GM19395 (cell line): ENCODE measurements at regions not wholly inside any gene's neighbourhood (a gene's known extent, or its start where the extent isn't known, plus 50 kb on each side); places are given as distances from the start of the nearest gene placed in this dataset.
"Not testable (repeated sequence)": the region's sequence is repeated elsewhere in the genome, so short reads cannot be mapped to it uniquely, and the experiment has no call there.

ENCODE experiments used
- ATAC-seq: cut with Tn5 transposase; IDR thresholded peaks from one replicate; pipeline ENCODE4 v1.9.1; 2021; ENCODE audit warnings: mild to moderate bottlenecking, moderate library complexity; ENCODE audit not compliant: unreplicated experiment

- ATAC-seq: no peak
Observed at GRCh38 chr9:26261503-26262330, 583.5 kb upstream of the TUSC1 start.

DNA sequence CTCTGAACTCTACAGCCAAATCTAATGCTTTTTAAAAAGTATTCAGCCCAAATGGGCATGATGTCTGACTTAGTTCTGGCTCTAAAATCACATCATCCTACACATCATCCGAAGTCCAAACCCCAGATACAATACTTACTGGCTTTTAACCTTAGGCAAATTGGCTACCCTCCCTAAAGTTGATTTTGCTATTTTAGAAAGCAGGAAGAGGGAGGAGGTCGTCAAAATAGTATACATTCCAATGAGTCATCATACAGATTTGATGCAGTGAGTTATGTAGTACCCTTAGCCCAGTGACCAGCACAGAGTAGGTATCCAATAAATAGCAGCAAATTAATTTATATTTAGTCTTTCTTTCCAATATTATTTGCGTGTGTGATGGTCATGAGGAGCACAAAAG, 582.0 kb upstream of the TUSC1 start:
- ATAC-seq: no peak

DNA sequence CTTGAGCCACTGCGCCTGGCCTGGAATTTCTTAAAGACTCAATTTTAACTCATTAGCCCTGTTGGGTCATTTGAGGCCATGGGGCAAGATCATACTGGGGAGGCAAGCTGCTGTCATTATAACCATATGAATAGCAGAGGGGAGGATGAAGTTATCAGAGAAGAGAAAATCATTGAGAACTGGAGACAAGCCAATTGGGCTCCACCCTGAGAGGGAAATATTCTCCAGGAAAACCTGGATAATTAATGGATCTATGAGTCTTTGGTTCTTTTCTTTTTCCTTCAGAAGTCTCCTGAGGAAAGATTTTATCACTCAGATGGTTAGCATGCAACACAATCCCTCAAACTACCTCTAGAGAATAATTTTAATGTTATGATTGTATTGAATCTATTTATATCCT, 569.6 kb upstream of the TUSC1 start:
- no peak for ATAC-seq

DNA sequence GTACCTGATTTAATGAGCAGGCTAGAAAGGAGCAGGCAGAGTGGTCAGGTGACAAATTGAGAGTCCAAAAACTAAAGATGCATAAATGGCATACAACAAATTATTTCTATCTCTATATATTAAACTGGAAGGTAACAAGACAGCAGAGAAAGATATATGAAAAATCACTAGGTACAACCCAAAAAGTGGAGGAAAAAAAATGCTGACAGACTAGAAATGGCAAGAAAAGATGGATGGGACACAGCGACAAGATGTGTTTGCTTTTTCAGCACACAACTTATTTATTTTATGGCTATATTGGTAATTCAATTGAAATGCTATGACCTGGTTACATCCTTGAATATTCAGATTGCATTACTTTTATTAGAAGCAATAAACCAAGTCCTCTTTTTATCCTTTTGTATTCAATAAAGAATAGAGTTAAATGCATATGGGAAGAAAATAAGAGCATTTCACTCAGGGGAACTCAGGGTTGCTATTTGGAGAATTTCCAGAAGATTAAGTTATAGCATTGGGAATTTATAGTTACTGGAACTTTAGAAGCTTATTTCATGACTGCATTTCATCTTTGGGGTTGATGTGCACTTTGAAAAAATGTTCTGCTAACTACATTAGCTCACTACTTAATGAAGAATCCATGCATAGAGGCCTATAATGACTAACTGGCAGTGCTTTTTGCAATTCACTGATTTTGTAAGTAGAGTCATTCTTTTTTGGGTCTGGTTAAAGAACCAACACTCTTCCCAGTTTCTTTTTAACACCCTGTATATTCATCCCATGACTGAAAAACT, 566.6 kb upstream of the TUSC1 start:
- ATAC-seq: no peak

DNA sequence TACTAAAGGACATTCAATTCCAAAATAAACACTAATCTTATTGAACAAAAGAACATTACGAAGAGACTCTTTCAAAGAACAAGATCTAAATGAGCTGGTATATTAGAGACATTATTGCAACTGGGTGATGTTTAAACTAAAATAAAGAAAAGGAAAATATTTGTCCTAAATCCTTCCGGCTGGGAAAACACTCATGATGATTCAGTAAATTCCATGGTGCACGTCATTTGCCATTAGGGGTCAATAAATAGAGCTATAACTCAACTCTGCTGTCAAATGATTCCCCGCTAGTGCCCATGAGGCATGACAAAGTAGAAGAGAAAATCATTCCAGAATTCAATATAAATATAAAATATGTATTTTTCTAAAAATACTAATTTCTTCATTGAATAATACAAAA, 565.5 kb upstream of the TUSC1 start:
- no peak for ATAC-seq

DNA sequence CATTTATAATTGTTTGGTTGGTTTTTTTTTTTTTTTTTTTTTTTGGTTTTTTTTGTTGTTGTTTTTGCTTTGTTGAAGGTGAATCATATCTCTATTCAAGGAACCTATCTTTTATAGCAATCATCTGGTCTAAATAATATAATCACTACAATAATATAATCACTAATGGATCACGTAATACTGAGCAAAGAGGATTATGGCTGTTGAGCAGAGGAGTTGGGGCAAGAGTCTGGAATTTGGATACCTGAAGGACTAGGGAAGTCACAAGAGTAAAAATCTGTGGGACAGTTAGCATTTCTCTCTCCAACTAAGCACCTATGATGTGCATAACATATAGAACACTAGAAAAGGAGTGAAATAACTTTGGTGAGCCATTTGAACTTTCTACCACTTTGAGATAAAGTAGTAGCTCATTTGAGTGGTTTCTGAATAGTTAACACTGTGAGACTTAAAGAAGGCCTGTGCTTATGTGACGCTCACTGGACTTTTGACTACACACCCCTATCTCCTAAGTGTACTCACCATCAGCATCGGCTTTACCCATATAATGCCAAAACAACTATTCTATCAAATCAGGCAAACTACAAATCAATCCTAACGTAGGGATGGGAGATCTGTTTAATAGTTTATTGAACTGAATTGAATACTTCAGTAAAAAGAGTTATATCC, 564.9 kb upstream of the TUSC1 start:
- ATAC-seq: no peak

GRCh38 chr9:26240020-26240419, 561.8 kb upstream of the TUSC1 start:
- ATAC-seq: no peak

- ATAC-seq: no peak
Observed at GRCh38 chr9:26237256-26237655, 559.0 kb upstream of the TUSC1 start.

DNA sequence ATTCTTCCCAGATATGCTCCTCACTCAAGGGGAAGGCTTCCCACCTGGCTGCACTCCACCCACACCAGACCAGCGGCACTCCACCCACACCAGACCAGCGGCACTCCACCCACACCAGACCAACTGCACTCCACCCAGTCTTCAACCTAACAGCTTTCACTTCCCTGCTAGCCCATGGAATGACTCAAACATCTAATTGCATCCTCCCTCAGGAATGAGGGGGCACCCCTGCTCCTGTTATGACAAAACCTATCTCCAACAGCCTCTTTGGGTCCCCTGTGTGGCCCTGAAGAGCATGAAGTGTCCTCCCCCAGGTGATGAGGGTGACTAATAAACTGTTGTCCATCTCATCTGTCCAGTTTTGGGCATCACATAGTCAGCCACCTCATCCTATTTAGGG, 556.6 kb upstream of the TUSC1 start:
- ATAC-seq: no peak

- no peak for ATAC-seq
Observed at GRCh38 chr9:26231391-26231790, 553.1 kb upstream of the TUSC1 start.

- no peak for ATAC-seq
Observed at GRCh38 chr9:26229324-26230054, 551.2 kb upstream of the TUSC1 start.

DNA sequence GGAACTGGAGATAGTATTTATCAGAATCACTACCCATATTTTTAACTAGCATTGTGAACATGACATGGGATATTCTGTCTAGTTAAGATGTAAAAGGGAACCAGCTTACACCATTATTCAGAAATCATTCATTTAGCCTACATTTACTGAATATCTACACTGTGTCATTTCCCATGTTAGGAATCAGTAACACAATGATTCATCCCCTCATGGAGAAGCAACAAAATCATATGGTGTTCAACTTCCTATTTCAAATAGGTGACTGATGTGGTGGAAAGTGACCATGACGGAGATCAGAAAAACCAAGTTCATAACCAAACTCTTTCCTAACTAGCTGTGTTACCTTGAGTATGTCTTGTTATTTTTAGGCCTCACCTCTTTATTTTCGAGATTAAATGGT, 550.0 kb upstream of the TUSC1 start:
- no peak for ATAC-seq

DNA sequence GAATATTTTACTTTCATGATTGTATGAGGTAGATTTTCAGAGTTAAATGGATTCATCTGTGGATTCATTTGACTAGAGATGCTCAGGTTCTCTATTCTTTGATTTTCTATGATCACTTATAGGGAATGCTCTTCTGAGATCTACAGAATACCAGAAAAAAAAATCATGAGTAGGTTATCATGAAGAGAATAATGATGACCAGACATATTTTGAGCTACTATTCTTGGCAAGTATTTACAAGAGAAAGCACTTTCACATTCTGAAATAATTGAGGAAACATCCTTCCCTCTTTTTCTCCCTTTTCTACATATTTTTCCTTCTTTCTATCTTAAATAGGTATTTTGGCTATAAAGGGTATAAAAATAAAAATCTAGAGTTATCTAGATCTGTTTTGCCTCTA, 543.0 kb upstream of the TUSC1 start:
- ATAC-seq: no peak

GRCh38 chr9:26220367-26220766, 542.1 kb upstream of the TUSC1 start:
- no peak for ATAC-seq

GRCh38 chr9:26219961-26220360, 541.7 kb upstream of the TUSC1 start:
- no peak for ATAC-seq

DNA sequence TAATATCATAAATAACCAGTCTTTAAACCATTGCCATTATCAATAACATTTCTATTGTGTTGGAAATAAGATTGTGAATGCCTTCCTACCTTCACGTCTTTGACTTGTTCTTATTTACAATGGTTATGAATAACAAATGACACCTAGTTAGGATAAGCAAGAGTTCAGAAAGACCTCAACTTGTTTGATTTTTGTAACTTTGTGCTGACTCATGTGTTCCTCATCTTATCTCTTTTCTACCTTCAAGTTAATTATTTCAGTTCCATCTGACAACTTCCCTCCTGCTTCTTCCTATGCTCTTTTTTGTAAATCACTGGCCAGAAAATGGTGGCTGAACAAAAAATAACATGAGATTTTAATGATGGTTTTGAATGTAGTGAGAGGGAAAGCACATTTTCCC, 538.5 kb upstream of the TUSC1 start:
- ATAC-seq: no peak

DNA sequence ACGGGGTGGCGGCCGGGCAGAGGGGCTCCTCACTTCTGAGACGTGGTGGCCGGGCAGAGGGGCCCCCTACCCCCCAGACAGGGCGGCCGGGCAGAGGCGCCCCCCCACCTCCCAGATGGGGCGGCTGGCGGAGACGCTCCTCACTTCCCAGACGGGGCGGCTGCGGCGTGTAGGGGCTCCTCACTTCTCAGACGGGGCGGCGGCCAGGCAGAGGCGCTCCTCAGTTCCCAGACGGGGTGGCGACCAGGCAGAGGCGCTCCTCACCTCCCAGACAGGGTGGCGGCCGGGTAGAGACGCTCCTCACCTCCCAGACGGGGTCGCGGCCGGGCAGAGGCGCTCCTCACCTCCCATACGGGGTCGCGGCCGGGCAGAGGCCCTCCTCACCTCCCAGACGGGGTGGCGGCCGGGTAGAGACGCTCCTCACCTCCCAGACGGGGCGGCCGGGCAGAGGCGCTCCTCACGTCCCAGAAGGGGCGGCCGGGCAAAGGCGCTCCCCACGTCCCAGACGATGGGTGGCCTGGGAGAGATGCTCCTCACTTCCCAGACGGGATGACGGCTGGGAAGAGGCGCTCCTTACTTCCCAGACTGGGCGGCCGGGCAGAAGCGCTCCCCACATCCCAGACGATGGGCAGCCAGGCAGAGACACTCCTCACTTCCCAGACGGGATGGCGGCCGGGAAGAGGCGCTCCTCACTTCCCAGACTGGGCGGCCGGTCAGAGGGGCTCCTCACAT, 536.6 kb upstream of the TUSC1 start:
- not testable (repeated sequence) for ATAC-seq

DNA sequence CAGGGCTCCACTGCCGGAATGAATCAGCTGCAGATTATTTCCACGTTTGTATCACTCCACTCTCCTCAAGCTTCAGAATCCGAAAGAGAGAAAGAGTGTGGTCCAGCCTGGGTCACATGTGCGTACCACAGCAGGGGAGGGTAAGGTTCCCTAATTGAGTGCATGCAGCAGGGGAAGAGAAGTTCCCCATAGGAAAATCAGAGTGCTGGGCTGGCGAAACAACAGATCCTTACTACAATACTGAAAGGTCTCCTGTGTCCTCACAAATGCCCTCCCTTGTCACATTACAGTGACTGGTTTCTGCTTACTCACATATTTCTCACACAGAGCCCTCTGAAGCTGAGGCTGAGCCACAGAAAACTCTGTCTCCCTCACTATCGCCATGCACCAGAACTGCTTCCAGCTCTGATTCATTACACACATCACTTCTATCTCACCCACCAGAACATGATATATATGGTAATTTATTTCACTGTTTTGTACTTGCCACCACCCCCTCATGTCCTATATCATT, 532.2 kb upstream of the TUSC1 start:
- ATAC-seq: no peak

GRCh38 chr9:26205261-26205660, 527.0 kb upstream of the TUSC1 start:
- ATAC-seq: no peak

DNA sequence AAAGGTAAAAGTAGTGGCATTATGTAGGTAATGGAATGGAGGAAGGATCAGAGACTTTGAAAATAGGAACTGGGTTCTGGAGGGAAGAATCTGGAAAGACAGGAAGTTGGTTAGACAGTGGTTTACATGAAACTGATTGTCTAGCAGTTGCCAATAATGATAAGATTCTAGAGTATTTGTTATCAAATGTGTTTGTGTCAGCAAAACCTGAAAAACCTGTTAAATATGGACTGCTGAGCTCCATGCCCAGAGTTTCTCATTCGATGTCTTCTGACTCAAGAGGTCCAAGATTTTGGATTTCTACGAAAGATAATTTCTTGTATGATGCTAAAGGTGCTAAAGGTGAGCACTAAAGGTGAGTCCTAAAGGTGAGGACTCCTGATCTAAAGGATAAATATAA, 515.0 kb upstream of the TUSC1 start:
- no peak for ATAC-seq
